GM12873 (cell line): ENCODE measurements at regions not wholly inside any gene's neighbourhood (a gene's known extent, or its start where the extent isn't known, plus 50 kb on each side); places are given as distances from the start of the nearest gene placed in this dataset.

ENCODE experiments used
- TF ChIP-seq, protein P1 (sequence below): IDR thresholded peaks from 2 replicates; pipeline ENCODE4 v1.5.1; 2012; ENCODE audit warnings: low read depth, mild to moderate bottlenecking, moderate library complexity, low read length, control low read depth; ENCODE audit not compliant: insufficient read depth; ENCODE audit errors: missing control alignments

DNA sequence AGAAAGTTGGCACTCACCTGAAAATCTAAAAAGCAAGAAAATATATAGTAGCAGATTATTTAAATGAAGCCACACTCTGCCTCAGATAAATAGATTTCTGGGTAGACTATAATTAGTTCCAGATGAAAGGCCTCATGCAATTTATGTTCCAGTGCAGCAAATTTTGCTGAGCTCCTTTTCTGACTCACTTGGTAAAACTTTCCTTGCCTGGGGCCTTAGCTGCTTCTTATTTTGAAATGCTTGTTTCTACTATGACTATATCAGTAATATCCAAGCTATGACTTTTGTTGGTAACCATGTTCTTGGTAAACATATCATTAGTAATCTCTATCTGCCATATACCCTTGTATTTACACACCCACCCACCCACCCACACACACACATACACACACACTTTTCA lies 961.8 kb downstream of the SH3BGRL start:
- TF ChIP-seq, protein P1, sequence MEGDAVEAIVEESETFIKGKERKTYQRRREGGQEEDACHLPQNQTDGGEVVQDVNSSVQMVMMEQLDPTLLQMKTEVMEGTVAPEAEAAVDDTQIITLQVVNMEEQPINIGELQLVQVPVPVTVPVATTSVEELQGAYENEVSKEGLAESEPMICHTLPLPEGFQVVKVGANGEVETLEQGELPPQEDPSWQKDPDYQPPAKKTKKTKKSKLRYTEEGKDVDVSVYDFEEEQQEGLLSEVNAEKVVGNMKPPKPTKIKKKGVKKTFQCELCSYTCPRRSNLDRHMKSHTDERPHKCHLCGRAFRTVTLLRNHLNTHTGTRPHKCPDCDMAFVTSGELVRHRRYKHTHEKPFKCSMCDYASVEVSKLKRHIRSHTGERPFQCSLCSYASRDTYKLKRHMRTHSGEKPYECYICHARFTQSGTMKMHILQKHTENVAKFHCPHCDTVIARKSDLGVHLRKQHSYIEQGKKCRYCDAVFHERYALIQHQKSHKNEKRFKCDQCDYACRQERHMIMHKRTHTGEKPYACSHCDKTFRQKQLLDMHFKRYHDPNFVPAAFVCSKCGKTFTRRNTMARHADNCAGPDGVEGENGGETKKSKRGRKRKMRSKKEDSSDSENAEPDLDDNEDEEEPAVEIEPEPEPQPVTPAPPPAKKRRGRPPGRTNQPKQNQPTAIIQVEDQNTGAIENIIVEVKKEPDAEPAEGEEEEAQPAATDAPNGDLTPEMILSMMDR: no peak

DNA sequence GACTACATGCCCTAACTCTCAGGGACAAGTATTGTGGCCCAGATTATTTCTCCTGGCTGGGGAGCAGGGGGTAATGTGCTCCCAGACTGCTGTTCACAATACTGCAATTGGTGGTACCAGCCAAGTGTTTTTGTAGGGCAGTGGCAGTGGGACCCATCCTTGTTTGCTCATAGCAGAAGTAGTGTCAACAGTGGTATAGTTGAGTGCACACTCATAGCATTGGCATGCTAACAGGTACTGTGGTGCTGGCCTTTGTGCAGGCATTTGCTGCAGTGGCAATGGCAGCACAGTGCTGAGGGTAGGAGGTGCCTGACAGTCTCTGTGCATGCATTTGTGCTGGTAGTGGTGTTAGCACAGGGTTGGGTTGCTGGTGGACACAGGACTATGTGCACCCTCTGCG lies 995.0 kb downstream of the SH3BGRL start:
- TF ChIP-seq, protein P1: no peak

DNA sequence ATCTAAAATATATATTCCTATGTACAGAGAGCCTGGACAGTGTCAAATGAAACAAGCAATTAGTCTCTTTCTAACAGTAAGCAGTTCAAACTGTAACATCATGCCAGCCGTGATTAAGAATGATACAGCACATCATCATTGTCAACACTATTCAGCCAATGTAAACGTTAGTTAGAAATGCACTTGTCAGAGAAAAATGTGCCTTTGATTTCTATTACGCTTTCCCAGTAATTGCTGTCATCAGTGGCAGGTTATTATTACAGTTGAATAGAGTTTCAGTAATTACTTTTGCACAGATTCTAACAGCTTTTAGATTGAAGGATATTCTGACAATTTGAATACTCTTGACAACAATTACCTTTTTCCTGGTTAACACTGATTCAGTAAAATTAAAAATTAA lies 1007.1 kb downstream of the SH3BGRL start:
- TF ChIP-seq, protein P1: no peak

DNA sequence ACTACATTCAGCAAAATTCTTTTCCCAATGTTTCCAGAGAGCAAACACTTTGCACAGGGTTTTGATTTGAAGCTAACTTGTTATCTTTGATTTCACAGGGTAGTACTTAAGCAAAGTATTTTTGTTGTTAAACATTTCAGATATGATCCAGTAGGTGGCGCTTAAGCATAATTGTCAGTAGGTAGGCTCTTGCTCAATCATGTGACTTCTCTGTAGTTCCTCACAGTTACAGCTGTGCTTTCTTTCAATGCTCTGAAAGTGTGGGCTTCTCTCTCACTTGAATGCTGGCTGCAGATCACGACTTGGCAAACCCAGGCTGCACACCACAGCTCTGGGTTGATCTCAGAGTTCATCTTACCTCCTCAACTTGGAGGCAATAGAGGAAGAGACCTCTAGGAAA lies 1016.5 kb downstream of the SH3BGRL start:
- TF ChIP-seq, protein P1: peak; percentile 60

DNA sequence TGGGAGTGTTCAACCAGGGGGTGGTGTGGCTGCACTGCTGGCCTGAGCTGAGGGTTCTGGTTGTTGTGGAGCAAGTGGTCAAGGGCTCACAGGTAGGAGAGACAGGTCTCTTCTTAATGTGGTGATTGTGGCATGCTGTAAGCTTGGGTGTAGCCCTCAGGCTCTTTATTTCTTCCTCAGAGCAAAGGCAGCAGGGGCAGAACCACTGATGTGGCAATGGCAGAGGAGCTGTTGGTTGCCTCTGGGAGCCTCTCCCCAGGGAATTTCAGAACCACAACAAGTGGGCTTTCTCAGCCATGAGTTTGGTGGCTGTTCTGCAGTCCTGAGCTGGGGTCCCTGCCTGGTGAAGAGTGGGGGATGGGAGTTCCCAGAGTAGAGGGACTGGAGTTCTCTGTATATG lies 1017.2 kb downstream of the SH3BGRL start:
- TF ChIP-seq, protein P1: no peak

DNA sequence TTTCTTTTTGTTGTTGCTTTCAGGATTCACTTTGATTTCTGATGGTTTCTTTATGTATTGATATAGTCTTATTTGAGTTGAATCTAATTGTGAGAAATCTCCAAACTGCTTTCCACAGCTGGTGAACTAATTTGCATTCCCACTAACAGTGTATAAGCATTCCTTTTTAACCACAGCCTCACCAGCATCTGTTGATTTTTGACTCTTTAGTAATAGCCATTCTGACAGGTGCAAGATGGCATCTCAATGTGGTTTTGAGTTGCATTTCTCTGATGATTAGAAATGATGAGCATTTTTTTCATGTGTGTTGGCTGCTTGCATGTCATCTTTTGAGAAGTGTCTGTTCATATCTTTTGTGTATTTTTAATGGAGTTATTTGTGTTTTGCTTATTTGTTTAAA lies 1023.1 kb downstream of the SH3BGRL start:
- TF ChIP-seq, protein P1: no peak

DNA sequence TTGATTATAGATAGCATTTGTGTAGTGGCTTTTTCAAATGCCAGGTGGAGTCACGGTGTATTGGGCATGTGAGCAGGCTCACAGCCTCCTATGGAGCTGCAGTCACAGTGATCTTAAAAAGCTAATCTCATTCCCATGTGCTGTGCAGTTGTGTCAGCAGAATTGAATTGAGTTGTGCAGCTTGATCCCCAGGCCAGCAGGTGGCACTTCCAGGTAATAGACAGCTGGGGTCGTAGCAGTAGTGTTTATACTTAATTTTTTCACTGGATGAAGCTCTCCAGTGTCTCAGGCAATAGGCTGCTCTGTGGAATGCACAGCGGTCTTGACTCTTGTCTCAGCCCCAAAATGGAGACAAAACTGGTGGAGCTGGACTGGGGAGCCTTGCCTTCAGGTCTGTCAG lies 1028.1 kb downstream of the SH3BGRL start:
- TF ChIP-seq, protein P1: no peak

DNA sequence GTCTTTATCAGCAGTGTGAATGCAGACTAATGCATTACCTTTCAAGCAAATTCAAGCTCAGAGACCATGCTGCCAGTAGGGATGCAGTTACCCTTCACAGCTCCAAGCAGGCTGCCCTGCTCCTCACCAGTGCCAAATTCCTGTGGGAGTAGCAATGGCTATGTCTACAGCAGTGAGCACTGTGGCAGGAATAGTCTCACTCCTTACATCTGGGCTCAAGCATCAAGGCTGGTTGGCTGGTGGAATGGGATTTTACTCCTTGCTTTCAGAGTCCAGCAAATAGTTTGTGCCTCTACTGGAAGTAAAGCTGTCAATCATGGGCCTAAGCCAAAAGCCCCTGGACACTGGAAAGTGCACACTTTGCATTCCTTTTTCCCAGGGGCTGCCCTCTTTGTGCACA lies 1030.8 kb downstream of the SH3BGRL start:
- TF ChIP-seq, protein P1: no peak
